ENCODE measurements at regions not wholly inside any gene's neighbourhood (a gene's known extent, or its start where the extent isn't known, plus 50 kb on each side); places are given as distances from the start of the nearest gene placed in this dataset.

DNA sequence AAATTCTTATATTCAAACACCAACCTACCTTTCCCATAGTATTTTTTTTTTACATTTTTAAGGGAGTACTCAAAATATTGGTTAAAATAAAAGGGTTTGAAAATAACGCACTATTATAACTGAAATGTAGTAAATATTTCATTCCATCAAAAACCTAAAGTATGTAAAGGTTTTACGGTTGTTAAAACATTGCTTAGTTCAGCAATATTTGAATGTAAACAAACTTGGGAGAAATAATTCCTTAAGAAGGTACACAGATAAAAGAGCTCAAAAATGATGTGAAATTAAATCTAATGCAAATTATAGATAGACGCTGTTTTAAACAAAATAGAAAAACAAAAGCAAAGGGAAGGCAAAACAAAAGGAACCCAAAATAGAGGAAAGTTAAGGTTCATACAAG lies 1476.9 kb downstream of the PCDH18 start:
- ChIA-PET POLR2A (no interaction called here), CTCF (no interaction called here)
- Mint-ChIP-seq H3K27me3 (no peaks in the 10 kb centered on the region), H3K9me3 (peaks cover 0 to 6% (median 0%) of the 10 kb centered on the region in 11 donors), H3K36me3 (no peaks in the 10 kb centered on the region), H3K4me3 (no peak overlapping the region), H3K4me1 (no peaks in the 10 kb centered on the region), H3K27ac (no peak overlapping the region)
- H3K4me3 ChIP-seq (ENCODE audit: low read length) = no peak overlapping the region
- no peaks in the 10 kb centered on the region for H3K4me1 ChIP-seq (ENCODE audit: control insufficient read depth in 2 of 2, insufficient read depth in 2 of 2, low read length in 2 of 2)
- intact Hi-C loops (cut with micrococcal nuclease) = no loop called here
- no peaks in the 10 kb centered on the region for H3K9me3 ChIP-seq (ENCODE audit: control insufficient read depth in 2 of 3, low read length in 3 of 3)
- ATAC-seq (no peak), DNase-seq (no peak)
- H3K27ac ChIP-seq (ENCODE audit: low read depth, low read length) = no peak overlapping the region
- H3K27me3 ChIP-seq (ENCODE audit: control insufficient read depth in 2 of 2, insufficient read depth in 2 of 2, low read length in 2 of 2) = no peaks in the 10 kb centered on the region
- peaks cover 0 to 3% (median 0%) of the 10 kb centered on the region in 3 experiments for H3K36me3 ChIP-seq (ENCODE audit: control insufficient read depth in 2 of 3, insufficient read depth in 3 of 3, low read length in 3 of 3)

DNA sequence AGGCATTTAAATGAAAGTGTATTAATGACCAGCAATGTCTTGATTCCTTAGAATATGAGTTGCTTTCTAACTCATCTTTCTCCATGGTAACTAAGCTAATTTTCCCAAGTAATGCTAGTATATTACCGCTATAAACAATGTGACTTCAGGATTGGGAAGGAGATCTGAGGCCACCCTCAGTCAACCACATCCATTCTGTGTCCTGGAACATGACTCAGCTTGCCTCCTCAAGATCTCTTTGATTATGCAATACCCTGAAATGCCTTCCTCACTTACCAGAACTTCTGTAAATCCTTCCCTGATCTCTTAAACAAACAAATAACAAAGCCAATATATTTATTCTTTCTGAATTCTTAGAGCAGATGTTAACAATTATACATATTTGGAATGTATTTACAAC lies 1495.5 kb downstream of the PCDH18 start:
- Histone ChIP-seq H3K27me3 (ENCODE audit: control insufficient read depth in 2 of 2, insufficient read depth in 2 of 2, low read length in 2 of 2) (no peaks in the 10 kb centered on the region), H3K27ac (ENCODE audit: low read depth, low read length) (no peak overlapping the region), H3K9me3 (ENCODE audit: control insufficient read depth in 2 of 3, low read length in 3 of 3) (no peaks in the 10 kb centered on the region), H3K4me3 (ENCODE audit: low read length) (no peak overlapping the region), H3K4me1 (ENCODE audit: control insufficient read depth in 2 of 2, insufficient read depth in 2 of 2, low read length in 2 of 2) (no peaks in the 10 kb centered on the region), H3K36me3 (ENCODE audit: control insufficient read depth in 2 of 3, insufficient read depth in 3 of 3, low read length in 3 of 3) (no peaks in the 10 kb centered on the region)
- Mint-ChIP-seq H3K27me3 (no peaks in the 10 kb centered on the region), H3K4me3 (no peak overlapping the region), H3K36me3 (no peaks in the 10 kb centered on the region), H3K27ac (no peak overlapping the region), H3K9me3 (peaks cover 0 to 7% (median 2%) of the 10 kb centered on the region in 11 donors), H3K4me1 (no peaks in the 10 kb centered on the region)
- DNase-seq = no peak
- CTCF ChIA-PET = no interaction called here
- POLR2A ChIA-PET = no interaction called here
- intact Hi-C loops (cut with micrococcal nuclease) = no loop called here
- no peak for ATAC-seq

DNA sequence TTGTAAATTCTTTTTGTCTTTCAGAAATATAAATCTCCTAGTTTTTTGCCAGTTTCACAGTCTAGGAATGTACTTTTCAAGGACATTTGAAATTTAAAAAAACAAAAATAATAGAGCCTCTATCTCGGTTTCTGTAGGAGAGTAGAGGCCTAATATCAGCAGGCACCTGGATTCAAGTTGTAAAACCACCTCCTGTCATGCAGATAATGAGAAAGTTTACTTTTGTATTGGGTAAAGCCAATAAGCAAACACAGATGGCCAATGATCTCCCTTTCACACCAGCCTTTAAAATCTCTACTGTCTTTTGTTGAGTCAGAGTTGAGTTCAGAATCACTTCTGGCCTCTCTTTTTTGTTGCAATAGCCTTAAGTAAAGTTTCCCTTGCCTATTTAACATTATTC lies 1499.9 kb downstream of the PCDH18 start:
- ATAC-seq (no peak), DNase-seq (no peak)
- H3K36me3 ChIP-seq (ENCODE audit: control insufficient read depth in 2 of 3, insufficient read depth in 3 of 3, low read length in 3 of 3) = no peaks in the 10 kb centered on the region
- intact Hi-C loops (cut with micrococcal nuclease) = no loop called here
- H3K27ac ChIP-seq (ENCODE audit: low read depth, low read length) = no peak overlapping the region
- Mint-ChIP-seq H3K27ac (no peak overlapping the region), H3K36me3 (no peaks in the 10 kb centered on the region), H3K9me3 (peaks cover 0 to 12% (median 3%) of the 10 kb centered on the region in 11 donors), H3K4me3 (no peak overlapping the region), H3K4me1 (no peaks in the 10 kb centered on the region), H3K27me3 (no peaks in the 10 kb centered on the region)
- ChIA-PET CTCF (no interaction called here), POLR2A (no interaction called here)
- H3K9me3 ChIP-seq (ENCODE audit: control insufficient read depth in 2 of 3, low read length in 3 of 3) = no peaks in the 10 kb centered on the region
- no peaks in the 10 kb centered on the region for H3K4me1 ChIP-seq (ENCODE audit: control insufficient read depth in 2 of 2, insufficient read depth in 2 of 2, low read length in 2 of 2)
- no peak overlapping the region for H3K4me3 ChIP-seq (ENCODE audit: low read length)
- H3K27me3 ChIP-seq (ENCODE audit: control insufficient read depth in 2 of 2, insufficient read depth in 2 of 2, low read length in 2 of 2) = no peaks in the 10 kb centered on the region

DNA sequence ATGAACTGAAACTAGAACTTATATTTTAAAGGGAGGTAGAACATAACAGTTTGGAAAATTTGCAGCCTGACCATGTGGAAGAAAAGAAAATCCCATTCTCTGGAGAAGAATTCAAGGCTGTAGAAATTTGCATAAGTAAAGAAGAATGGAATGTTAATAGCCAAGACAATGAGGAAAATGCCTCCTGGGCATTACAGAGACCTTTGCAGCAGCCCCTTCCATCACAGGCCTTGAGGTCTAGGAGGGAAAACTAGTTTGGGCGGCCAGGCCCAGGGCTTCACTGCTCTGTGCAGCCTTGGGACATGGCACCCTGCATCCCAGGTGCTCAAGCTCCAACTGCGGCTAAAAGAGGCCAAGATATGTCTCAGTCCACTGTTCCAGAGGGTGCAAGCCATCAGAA lies 1506.8 kb downstream of the PCDH18 start:
- no peaks in the 10 kb centered on the region for H3K27me3 Mint-ChIP-seq
- POLR2A ChIA-PET = no interaction called here
- peaks cover 0 to 4% (median 0%) of the 10 kb centered on the region in 5 donors for H3K36me3 Mint-ChIP-seq
- no peaks in the 10 kb centered on the region for H3K4me1 Mint-ChIP-seq
- Histone ChIP-seq H3K36me3 (ENCODE audit: control insufficient read depth in 2 of 3, insufficient read depth in 3 of 3, low read length in 3 of 3) (no peaks in the 10 kb centered on the region), H3K4me1 (ENCODE audit: control insufficient read depth in 2 of 2, insufficient read depth in 2 of 2, low read length in 2 of 2) (no peaks in the 10 kb centered on the region), H3K9me3 (ENCODE audit: control insufficient read depth in 2 of 3, low read length in 3 of 3) (no peaks in the 10 kb centered on the region), H3K27ac (ENCODE audit: low read depth, low read length) (no peak overlapping the region), H3K4me3 (ENCODE audit: low read length) (no peak overlapping the region), H3K27me3 (ENCODE audit: control insufficient read depth in 2 of 2, insufficient read depth in 2 of 2, low read length in 2 of 2) (no peaks in the 10 kb centered on the region)
- CTCF ChIA-PET = no interaction called here
- intact Hi-C loops (cut with micrococcal nuclease) = no loop called here
- no peak overlapping the region for H3K4me3 Mint-ChIP-seq
- no peak for ATAC-seq
- no peak overlapping the region for H3K27ac Mint-ChIP-seq
- DNase-seq = no peak
- H3K9me3 Mint-ChIP-seq = peaks cover 0 to 28% (median 7%) of the 10 kb centered on the region in 11 donors

DNA sequence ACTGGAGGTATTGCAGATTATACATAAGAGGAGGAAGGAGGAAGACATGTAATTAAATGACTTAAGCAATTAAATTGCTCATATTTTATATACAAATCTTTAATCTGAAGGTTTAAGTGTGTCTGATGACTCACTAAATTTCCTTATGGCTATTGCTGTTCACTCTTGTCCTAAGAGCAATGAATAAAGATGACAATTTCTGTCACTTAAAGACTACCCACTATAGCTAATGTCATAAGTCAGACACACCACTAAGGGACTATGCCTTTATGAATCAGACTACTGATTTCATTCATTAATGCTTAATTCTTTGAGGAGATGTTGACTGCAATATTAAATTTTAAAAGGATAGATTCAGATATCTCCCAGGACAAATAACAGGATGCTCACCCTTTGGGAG lies 1514.7 kb downstream of the PCDH18 start:
- Histone ChIP-seq H3K36me3 (ENCODE audit: control insufficient read depth in 2 of 3, insufficient read depth in 3 of 3, low read length in 3 of 3) (no peaks in the 10 kb centered on the region), H3K4me3 (ENCODE audit: low read length) (no peak overlapping the region), H3K27ac (ENCODE audit: low read depth, low read length) (no peak overlapping the region), H3K4me1 (ENCODE audit: control insufficient read depth in 2 of 2, insufficient read depth in 2 of 2, low read length in 2 of 2) (no peaks in the 10 kb centered on the region), H3K27me3 (ENCODE audit: control insufficient read depth in 2 of 2, insufficient read depth in 2 of 2, low read length in 2 of 2) (no peaks in the 10 kb centered on the region), H3K9me3 (ENCODE audit: control insufficient read depth in 2 of 3, low read length in 3 of 3) (no peaks in the 10 kb centered on the region)
- Mint-ChIP-seq H3K9me3 (peaks cover 0 to 4% (median 0%) of the 10 kb centered on the region in 11 donors), H3K4me1 (no peaks in the 10 kb centered on the region), H3K27me3 (no peaks in the 10 kb centered on the region), H3K4me3 (no peak overlapping the region), H3K36me3 (no peaks in the 10 kb centered on the region), H3K27ac (no peak overlapping the region)
- intact Hi-C loops (cut with micrococcal nuclease) = no loop called here
- DNase-seq (no peak), ATAC-seq (no peak)
- CTCF ChIA-PET = no interaction called here
- POLR2A ChIA-PET = no interaction called here

DNA sequence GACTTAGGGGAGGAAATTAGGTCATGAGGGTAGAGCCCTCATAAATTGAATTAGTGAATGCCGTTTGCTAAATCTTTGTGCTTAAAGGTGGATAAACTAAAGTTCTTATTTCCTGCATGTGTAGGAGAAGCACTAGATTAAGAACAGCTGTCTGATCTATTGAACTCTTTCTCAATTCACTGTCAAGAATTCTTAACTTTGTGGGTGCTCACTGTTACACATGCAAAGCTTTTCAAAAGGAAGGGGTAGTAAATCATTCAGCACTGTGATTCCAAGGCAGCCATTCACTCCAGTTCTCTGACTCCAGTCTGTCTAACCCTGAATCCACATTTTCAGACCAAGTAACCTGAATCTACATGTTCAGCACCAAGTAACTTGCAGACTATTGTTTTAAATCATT lies 1520.1 kb downstream of the PCDH18 start:
- ATAC-seq (no peak), DNase-seq (no peak)
- intact Hi-C loops (cut with micrococcal nuclease) = no loop called here
- ChIA-PET CTCF (no interaction called here), POLR2A (no interaction called here)
- H3K27me3 ChIP-seq (ENCODE audit: control insufficient read depth in 2 of 2, insufficient read depth in 2 of 2, low read length in 2 of 2) = no peaks in the 10 kb centered on the region
- H3K4me3 Mint-ChIP-seq = no peak overlapping the region
- H3K4me3 ChIP-seq (ENCODE audit: low read length) = no peak overlapping the region
- H3K27ac ChIP-seq (ENCODE audit: low read depth, low read length) = no peak overlapping the region
- no peaks in the 10 kb centered on the region for H3K4me1 ChIP-seq (ENCODE audit: control insufficient read depth in 2 of 2, insufficient read depth in 2 of 2, low read length in 2 of 2)
- no peaks in the 10 kb centered on the region for H3K36me3 Mint-ChIP-seq
- H3K4me1 Mint-ChIP-seq = no peaks in the 10 kb centered on the region
- no peaks in the 10 kb centered on the region for H3K9me3 ChIP-seq (ENCODE audit: control insufficient read depth in 2 of 3, low read length in 3 of 3)
- no peak overlapping the region for H3K27ac Mint-ChIP-seq
- no peaks in the 10 kb centered on the region for H3K27me3 Mint-ChIP-seq
- no peaks in the 10 kb centered on the region for H3K36me3 ChIP-seq (ENCODE audit: control insufficient read depth in 2 of 3, insufficient read depth in 3 of 3, low read length in 3 of 3)
- peaks cover 0 to 3% (median 0%) of the 10 kb centered on the region in 11 donors for H3K9me3 Mint-ChIP-seq

DNA sequence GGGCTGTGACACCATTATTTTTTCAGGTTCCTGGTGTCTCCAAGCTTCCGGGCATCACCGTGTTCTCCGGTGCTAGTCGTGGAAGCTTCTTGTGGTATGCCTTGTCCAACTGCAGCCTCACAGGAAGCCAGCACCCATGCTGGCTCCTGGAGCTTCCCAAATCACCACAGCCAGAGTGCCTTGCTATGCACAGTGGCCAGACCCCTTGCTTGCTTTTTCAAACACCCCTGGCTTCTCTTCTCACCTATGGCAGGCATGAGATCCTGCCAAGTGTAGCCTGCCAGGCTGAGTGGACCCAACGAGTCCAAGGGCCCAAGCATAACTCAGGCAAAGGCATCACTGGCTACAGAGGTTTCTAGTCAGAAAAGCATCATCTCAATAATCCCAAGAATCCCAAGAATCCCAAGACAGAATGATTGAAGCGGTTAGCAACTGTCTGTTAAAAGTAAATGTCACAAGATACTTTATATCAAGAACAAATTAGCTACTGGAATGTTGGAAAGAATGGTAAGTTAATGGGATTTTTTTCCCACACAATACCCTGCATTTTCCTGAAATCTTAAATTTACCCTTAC lies 1522.9 kb downstream of the PCDH18 start:
- Histone ChIP-seq H3K27me3 (ENCODE audit: control insufficient read depth in 2 of 2, insufficient read depth in 2 of 2, low read length in 2 of 2) (no peaks in the 10 kb centered on the region), H3K36me3 (ENCODE audit: control insufficient read depth in 2 of 3, insufficient read depth in 3 of 3, low read length in 3 of 3) (no peaks in the 10 kb centered on the region), H3K27ac (ENCODE audit: low read depth, low read length) (no peak overlapping the region), H3K4me1 (ENCODE audit: control insufficient read depth in 2 of 2, insufficient read depth in 2 of 2, low read length in 2 of 2) (no peaks in the 10 kb centered on the region), H3K9me3 (ENCODE audit: control insufficient read depth in 2 of 3, low read length in 3 of 3) (no peaks in the 10 kb centered on the region), H3K4me3 (ENCODE audit: low read length) (no peak overlapping the region)
- Mint-ChIP-seq H3K4me3 (no peak overlapping the region), H3K27ac (no peak overlapping the region), H3K4me1 (no peaks in the 10 kb centered on the region), H3K27me3 (no peaks in the 10 kb centered on the region), H3K36me3 (no peaks in the 10 kb centered on the region), H3K9me3 (peaks cover 0 to 7% (median 0%) of the 10 kb centered on the region in 11 donors)
- ATAC-seq (no peak), DNase-seq (no peak)
- intact Hi-C loops (cut with micrococcal nuclease) = loop anchor here in 1 of 2 donors (10.0 kb wide), 1 partner anchor 1875 kb away; no protein-coding TSS in a partner anchor
- CTCF ChIA-PET = no interaction called here
- POLR2A ChIA-PET = interaction anchor here (0.8 kb wide), 1 partner anchor 339 kb away, joined by 4 read pairs; no protein-coding TSS in a partner anchor

All from naive thymus-derived CD4-positive, alpha-beta T cell (primary cell).